C1 segment of cervical spinal cord (tissue), 14 donors: ENCODE measurements at regions not wholly inside any gene's neighbourhood (a gene's known extent, or its start where the extent isn't known, plus 50 kb on each side); places are given as distances from the start of the nearest gene placed in this dataset.

ENCODE experiments used
- DNase-seq, 14 donors: peaks; one replicate each; lab custom pipeline; 2025; lab: John Stamatoyannopoulos, UW

DNA sequence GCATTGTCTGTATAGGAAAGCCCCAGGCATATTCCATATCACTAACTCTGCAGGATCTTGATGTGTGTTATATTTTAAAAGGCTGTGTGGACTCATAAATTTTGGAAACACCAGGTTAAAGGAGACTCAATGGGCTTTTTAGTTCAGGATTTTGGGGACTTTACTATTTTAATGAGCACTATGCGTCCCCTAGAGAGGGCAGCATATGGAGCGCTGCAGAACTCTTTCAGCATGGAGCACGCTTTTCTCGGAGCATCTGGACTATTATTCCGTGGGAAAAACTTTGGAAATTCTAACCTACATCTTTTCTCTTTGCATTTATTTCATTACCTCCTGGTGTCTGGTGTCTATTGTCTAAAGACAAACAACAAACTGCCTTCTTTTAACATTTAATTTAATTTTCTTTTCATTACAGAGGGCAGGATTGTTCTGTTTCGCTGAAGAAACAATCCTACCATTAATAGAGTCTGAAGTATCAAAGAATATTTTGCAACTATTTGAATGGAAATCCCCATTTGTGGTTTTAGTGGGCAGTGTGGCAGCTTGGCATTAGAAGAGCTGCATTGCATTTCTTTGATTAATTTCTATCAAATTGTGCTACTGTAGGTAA lies 399.9 kb upstream of the HSF2 start:
- no peak for DNase-seq

DNA sequence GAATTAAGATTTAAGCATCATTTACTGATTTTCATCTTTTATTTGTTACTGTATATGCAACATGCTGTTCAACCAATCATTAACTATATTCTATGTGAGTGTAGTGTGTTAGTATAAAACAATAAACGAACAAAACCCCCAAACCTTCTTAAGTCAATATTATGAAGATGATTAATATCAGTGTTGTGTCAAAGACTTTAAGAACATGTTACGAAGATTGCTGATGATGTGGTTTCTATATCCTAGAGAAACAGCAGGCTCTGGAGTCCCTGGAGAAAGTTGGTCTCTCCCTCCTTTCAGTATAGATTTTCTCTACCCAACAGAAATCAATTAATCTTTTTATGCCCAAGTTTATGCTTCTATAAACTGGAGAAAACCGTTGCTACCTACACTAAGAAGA lies 393.8 kb upstream of the HSF2 start:
- no peak for DNase-seq

- no peak for DNase-seq
Observed at GRCh38 chr6:122007339-122007738, 392.1 kb upstream of the HSF2 start.

DNA sequence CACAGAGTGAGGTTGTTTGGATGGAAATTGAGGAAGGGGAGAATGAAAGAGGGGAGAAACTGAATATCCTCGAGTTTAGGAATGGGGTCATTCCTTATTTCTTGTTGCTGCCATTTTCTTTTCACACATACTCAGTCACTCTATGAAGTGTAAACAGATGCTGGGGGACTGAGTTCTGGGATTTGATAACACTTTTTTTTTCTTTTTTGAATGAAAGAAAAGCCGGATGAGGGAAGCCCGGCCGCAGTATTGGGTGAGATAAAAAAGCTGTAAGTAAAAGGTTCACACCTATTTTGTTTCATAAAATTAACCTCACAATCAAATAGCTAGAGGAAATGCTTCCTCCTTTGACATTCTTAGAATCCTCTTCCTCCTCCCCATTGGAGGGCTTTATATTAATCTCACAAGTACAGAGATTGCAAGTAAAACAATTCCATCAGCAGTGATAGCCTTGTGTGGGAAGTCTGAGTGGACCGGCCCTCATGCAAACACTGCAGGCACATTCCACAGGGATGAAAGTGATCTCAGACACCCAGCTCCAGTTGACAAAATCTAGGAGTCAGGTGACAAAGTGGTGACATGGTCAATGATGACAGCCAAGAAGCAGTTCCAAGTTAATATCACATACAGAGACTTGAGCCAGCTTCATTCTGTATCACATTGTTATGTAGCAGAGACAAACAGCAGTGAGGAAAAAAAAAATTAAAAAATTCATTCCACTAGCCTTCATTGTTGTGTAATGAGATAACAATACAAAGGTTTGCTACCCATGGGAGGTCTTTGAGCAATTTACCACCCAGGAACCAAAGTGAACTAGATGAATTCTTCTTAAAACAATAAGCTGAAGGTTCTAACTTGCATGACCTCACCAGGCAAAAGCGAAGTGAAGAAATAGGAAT lies 391.1 kb upstream of the HSF2 start:
- DNase-seq, result no peak

DNA sequence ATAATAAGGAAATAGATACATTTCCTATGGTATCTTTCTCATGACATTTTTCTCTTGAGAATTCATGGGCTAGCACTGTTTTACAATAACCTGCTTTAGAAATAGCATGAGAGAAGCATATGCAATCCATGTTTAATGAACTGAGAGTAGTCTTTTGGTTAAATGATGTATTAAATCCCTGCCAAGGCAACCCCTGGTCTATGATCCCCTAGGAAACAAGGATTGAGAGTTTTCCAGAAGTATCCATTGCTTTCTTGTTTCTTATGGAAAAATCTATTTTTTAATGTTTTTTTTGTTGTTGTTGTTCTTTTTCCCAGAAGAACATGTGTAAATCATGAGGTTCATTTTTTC lies 390.5 kb upstream of the HSF2 start:
- no peak for DNase-seq

GRCh38 chr6:122012578-122012977 lies 386.9 kb upstream of the HSF2 start:
- DNase-seq, result no peak

- no peak for DNase-seq
Observed at GRCh38 chr6:122014961-122015360, 384.5 kb upstream of the HSF2 start.

- DNase-seq, result no peak
Observed at GRCh38 chr6:122020588-122021264, 378.7 kb upstream of the HSF2 start.

DNA sequence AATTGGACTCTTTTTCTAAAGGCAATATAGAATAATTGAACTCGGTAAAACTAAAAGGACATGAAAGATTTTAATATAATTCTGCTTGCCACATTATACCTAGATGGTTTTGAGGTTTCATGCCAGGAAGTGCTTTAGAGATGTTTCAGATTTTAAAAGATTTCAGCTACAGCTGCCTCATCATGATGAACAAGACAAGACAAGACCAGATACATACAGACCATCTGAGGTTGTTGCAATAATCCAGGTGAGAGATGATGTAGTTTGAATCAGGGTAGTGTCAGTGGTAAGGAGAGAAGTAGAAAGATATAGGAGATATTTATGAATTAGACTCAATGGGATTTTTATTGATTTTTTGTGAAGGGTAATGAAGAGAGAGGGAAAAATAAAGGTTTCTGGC lies 374.3 kb upstream of the HSF2 start:
- no peak for DNase-seq

DNA sequence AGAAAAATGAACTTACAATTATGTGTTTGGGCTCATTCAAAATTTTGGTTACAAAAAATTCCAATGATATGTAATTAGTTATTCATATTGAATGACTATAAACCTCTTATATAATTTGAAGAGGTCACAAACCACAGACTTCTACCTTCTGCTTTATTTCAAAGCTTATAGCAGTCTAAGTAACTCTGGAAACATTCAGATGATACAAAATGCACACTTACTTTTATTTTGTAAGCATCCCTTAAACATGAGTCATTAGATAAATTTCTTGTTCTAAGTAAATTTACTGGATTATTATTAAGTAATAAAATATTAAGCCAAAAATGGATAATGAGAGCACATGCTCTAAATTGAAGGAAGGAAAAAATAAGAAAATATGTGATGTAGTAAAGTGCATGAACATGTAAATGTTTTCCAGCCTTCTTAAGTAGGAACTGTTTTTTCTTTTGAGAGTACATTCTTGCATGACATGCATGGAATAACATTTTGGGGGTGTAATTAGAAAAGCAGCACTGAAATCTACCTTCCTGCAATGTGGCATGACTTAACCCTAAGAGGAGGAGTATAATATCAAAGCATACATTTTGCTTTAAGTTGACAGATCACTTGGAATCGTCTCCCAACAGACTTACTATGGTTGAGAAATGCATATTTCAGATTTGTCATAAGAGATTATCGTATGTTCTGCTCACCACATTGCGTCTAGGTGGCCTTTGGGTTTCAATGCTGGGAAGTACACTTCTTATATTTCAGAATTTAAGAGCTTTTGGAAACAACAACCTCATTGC lies 372.7 kb upstream of the HSF2 start:
- DNase-seq, result no peak

DNA sequence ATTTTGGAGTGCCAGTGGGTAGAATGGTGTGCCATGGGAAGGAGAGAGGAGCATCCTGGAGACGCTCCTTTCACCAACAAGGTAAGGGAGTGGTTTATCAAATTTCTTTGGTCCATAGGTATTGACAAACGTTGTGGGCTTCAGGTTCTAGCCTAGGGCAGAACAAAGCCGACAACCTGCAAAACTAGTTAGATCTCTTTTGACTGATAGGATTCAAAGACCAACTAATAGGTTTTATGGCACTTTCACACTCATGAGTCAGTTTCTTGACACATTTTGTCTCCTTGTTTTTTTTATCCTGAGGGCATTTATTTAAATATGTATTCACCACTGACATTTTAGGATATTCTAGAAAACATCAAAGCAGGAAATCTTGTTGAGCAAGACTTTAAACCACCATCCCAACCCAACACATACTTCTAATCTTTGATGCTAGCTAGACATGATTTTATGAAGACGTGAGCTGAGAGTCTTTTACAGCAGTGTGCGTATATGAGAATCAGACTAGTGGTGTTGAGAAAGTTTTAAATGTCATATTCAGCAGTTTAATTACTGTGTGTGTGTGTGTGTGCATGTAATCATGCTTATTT lies 370.4 kb upstream of the HSF2 start:
- DNase-seq, result no peak

DNA sequence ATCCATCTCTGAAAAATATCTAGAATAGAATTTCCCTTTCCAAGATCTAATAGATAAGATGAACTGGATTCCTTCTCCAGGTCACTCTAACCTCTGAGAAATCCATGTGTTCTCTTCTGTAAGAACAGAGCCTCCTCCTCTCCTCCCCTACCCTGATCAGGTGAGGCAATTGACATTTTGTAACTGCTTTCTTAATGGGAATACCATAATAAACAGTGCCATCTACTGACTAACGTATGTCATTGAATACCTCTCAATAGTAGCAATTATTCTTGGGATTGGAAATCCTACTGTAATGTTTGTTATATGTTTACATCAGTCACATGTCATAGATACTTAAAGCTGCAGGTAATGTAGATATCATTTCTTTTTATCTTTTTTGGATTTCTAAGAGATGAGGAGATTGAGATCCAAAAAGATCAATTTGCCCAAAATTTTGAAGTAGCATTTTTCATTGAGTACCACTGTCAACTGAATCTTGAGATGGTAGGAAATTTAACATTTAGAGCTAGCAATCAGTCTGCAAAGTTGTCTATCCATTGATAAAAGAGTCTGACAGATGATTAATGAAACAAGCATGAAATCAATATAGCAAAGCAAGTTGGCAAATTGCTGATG lies 365.8 kb upstream of the HSF2 start:
- DNase-seq, result peak in 1 of 14 donors; percentile 3

DNA sequence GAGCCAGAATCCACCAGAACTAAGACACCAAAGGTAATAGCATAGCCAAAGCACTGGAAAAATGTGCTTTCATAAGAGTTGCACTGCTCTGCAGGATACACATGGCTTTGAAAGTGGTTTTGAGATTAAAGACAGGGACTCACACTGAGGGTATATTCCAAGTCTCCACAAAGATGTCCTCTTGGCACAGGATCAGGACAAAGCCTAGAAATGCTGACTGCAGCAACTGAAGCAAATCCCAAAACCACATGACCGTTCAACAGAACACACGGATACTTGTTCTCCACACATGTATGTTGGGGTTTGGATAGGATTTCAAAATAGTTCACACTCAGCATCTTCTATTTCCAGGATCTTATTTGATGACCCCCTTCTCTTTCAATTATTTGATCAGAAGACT lies 364.3 kb upstream of the HSF2 start:
- DNase-seq, result no peak

DNA sequence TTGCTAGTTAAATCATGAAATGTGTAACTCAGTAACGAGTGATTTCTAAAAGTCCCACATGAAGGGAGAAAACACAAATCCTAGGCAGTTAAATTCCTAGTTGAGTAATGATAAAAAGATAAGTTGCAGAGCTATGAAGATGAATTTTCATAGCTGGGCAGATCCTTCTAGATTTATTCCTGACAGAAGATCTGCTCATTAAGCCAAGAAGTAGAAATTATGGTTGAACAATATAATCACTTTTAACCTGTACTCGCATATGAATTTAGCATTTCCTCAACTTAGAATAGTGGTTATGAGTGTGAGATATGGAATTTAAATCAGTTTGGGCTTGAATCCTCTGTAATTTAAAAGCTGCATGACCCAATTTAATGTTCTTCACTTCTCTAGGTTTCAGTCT lies 359.2 kb upstream of the HSF2 start:
- no peak for DNase-seq

DNA sequence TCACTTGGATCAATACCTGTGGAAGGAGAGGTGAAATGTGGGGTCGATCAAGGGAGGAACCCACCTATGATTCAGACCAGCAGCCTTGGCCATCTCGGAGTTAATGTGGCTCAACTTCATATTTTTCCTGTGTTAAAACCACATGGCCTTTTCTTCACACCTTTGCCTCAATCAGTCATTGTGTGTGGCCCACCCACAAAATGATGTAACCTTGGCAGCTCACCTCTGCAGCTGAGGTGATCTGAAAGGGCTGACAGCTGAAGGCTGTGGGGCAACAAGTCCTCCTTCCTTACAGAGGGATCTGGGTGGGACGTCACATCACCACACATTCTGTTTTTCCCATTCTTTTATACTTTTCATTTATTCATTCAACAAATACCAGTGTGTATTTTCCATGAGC lies 357.1 kb upstream of the HSF2 start:
- no peak for DNase-seq

DNA sequence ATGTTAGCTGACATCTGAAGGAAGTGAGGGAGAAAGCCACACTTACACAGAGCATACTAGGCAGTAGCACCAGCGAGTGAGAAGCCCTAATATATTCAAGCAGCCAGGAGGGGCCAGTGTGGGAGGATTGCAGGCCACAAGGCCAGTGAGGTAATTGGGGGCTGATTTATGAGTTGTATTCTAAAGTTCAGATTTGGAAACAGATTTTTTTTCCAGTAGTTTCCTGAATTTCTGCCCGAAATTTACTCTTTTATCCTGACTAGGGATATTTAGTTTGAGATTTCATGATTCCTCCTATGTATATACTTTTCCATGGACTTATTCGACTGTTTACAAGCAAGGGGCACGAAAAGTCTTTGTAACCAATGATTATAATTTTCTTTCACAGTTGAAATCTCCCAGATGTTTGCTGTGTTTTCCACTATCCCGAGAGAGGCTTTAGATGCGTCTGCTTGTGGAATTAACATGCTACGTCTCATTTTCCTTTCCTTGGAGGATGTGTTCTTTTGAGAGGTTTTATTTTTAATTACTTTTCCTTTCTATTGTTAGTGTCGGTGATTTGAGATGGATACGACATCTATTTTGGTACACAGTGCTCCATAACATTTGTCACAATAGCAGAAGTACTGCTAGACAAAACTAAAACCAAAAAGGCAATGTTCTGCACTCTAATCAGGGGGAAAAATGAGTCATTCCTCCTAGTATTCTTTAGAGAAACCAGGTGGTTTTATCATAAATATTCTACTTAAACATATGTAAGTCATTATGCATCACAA lies 356.3 kb upstream of the HSF2 start:
- DNase-seq, result no peak

DNA sequence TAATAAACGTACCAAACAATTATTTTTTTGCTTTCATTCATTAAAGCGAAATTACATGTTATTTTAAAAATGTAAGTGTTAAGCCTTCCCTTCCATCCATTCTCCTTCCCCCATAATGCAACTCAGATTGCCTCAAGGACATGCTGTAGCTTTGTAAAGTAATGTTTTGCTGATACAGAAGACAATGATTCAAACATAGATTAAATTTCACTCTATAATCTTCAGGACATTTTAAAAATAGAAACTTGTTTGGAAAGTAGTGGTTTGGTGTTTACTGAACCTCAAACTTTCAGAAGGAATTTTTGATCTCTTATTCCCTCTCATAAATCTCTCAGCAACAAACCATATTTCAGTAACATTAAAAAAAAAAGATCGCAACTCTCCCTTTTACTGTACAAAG lies 350.9 kb upstream of the HSF2 start:
- no peak for DNase-seq

- peak in 1 of 14 donors; percentile 5 for DNase-seq
Observed at GRCh38 chr6:122049341-122049740, 350.1 kb upstream of the HSF2 start.

- no peak for DNase-seq
Observed at GRCh38 chr6:122050242-122050755, 349.2 kb upstream of the HSF2 start.

DNA sequence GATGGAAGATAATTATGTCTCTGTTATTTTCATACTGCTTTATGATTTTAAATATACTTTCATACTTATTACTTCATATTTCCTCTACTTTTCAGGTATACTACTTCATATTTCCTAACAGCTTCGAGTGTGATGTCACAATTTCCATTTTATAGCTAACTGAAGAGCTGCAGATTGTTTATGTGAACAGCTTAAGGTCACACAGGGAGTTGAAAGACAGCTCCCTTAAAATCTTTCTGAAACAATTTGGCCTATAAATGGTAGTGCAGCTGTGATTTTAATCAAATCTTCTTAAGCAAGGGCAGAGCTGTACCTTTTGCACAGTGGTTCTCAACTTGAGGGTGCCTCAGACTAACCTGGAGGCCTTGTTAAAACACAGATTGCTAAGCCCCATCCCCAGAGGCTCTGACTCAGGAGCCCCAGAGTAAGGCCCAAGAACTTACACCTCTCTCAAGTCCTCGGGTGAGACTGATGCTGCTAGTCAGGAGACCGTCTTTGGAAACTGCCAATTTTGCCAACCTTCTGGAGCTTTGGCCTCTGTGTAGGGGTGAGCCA lies 347.0 kb upstream of the HSF2 start:
- no peak for DNase-seq
